ENCODE measurements at regions not wholly inside any gene's neighbourhood (a gene's known extent, or its start where the extent isn't known, plus 50 kb on each side); places are given as distances from the start of the nearest gene placed in this dataset.

DNA sequence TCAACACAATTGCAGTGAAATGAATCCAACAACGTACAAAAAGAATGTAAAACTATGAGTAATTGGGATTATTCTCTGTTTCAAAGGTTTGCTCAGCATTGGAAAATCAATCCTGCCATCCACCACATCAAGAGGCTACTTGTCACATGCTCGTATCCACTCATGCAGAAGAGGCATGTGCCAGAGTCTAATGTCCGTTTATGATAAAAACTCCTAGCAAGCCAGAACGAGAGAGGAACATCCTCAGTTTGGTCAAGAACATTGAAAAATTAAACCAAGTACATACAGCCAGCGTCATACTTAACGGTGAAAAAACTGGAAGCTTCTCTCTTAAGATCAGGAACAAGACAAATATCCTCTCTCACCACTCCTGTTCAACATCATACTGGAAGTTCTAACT lies 563.9 kb upstream of the TMEM132C start:
- TF ChIP-seq, protein P1, sequence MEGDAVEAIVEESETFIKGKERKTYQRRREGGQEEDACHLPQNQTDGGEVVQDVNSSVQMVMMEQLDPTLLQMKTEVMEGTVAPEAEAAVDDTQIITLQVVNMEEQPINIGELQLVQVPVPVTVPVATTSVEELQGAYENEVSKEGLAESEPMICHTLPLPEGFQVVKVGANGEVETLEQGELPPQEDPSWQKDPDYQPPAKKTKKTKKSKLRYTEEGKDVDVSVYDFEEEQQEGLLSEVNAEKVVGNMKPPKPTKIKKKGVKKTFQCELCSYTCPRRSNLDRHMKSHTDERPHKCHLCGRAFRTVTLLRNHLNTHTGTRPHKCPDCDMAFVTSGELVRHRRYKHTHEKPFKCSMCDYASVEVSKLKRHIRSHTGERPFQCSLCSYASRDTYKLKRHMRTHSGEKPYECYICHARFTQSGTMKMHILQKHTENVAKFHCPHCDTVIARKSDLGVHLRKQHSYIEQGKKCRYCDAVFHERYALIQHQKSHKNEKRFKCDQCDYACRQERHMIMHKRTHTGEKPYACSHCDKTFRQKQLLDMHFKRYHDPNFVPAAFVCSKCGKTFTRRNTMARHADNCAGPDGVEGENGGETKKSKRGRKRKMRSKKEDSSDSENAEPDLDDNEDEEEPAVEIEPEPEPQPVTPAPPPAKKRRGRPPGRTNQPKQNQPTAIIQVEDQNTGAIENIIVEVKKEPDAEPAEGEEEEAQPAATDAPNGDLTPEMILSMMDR (IDR thresholded peaks at IDR 0.05; ENCODE audit: low read length), result no peak
- TF ChIP-seq EZH2 (IDR thresholded peaks at IDR 0.05; ENCODE audit: borderline replicate concordance, low read length), result no peak
